SH-SY5Y (cell line): ENCODE measurements at regions not wholly inside any gene's neighbourhood (a gene's known extent, or its start where the extent isn't known, plus 50 kb on each side); places are given as distances from the start of the nearest gene placed in this dataset.

ENCODE experiments used
- GATA2 ChIP-seq: IDR thresholded peaks from 2 replicates; pipeline ENCODE4 v1.6.1; 2011; ENCODE audit warnings: mild to moderate bottlenecking, low read depth, low read length
- GATA3 ChIP-seq: IDR thresholded peaks from 2 replicates; pipeline ENCODE4 v1.6.1; 2011; ENCODE audit warnings: low read depth, mild to moderate bottlenecking, low read length, moderate library complexity

GRCh38 chr3:177960722-177961121, 575.5 kb upstream of the KCNMB2 start:
- TF ChIP-seq GATA2 (no peak), GATA3 (no peak)
